H1 (cell line): ENCODE measurements at regions not wholly inside any gene's neighbourhood (a gene's known extent, or its start where the extent isn't known, plus 50 kb on each side); places are given as distances from the start of the nearest gene placed in this dataset.

Source experiments
- CBX8 ChIP-seq: fragments of 300-800, 300-1000 bp; sonication (generic); IDR thresholded peaks from 2 replicates; pipeline ENCODE4 v1.7.1; 2016; ENCODE audit warnings: low read depth, low read length, borderline replicate concordance
- GTF2F1 ChIP-seq: IDR thresholded peaks from 2 replicates; pipeline ENCODE4 v1.6.1; 2012; ENCODE audit warnings: low read depth, low read length, improper control_type of control experiment, borderline replicate concordance
- KDM5A ChIP-seq: fragments of 200-600 bp; IDR thresholded peaks from 2 replicates; pipeline ENCODE4 v1.7.1; 2012; ENCODE audit warnings: mild to moderate bottlenecking, low read length, inconsistent platforms, mixed read lengths
- NRF1 ChIP-seq: IDR thresholded peaks from 2 replicates; pipeline ENCODE4 v1.6.1; 2011; ENCODE audit warnings: mild to moderate bottlenecking, low read depth, low read length, improper control_type of control experiment
- PHF8 ChIP-seq: fragments of 200-600 bp; sonication (generic); conservative IDR thresholded peaks from 2 replicates; pipeline ENCODE4 v1.7.1; 2012; ENCODE audit warnings: low read depth, mild to moderate bottlenecking, inconsistent platforms, low read length, moderate library complexity
- RAD21 ChIP-seq, 2 experiments: IDR thresholded peaks in 1 of 2; conservative IDR thresholded peaks in 1 of 2; 2 replicates each; pipeline ENCODE4 v1.6.1; 2011; ENCODE audit warnings: low read depth in 2 of 2, low read length in 2 of 2, improper control_type of control experiment in 1 of 2, inconsistent platforms in 1 of 2, mild to moderate bottlenecking in 1 of 2, moderate library complexity in 1 of 2
- SIX5 ChIP-seq: IDR thresholded peaks from 2 replicates; pipeline ENCODE4 v1.6.1; 2011; ENCODE audit warnings: mild to moderate bottlenecking, low read depth, low read length
- SP1 ChIP-seq: IDR thresholded peaks from 2 replicates; pipeline ENCODE4 v1.6.1; 2011; ENCODE audit warnings: low read depth, low read length
- TF ChIP-seq, protein P1 (sequence below): fragments of 300-600 bp; sonication (generic); IDR thresholded peaks from 2 replicates; pipeline ENCODE4 v1.7.1; 2012; ENCODE audit warnings: low read length, moderate library complexity, mild to moderate bottlenecking, inconsistent platforms; ENCODE audit not compliant: insufficient replicate concordance
- TF ChIP-seq, protein P2 (sequence below): IDR thresholded peaks from 2 replicates; pipeline ENCODE4 v1.6.1; 2011; ENCODE audit warnings: low read depth, mild to moderate bottlenecking, low read length; ENCODE audit not compliant: insufficient read depth

DNA sequence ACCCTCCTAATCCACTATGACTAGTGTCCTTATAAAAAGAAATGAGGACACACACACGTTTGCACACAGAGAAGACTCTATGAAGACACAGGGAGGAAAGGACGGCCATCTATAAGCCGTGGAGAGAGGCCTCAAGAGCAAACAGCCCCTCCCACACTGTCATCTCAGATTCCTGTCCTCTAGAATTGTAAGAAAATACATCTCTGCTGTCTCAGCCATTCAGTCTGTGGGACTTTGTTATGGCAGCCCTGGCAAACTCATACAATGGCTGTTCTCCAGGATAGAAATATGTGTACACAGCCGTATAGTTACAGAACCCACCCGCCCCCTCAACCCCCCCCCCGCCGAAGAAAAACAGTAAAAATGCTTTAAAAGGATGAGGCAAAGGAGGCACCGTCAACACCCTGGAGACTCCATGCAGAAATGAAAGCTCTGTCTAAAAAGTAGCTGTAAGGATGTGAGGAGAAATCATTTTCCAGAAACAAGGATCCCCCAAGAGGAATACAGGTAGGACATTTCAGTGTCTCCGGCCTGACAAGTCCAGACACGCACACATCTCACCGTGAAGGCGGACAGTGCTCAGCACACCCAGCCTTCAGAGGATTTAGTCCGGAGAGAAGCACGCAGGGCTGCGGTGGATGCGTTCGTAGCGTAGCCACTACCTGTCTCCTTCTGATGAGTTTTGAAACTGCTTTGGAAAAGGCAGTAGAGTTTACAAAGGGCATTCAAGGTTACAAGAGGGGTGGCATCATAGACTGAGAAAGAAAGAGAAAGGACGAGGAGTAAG is 110.8 kb upstream of the ERCC6L2 start (continued):
- TF ChIP-seq, protein P1, sequence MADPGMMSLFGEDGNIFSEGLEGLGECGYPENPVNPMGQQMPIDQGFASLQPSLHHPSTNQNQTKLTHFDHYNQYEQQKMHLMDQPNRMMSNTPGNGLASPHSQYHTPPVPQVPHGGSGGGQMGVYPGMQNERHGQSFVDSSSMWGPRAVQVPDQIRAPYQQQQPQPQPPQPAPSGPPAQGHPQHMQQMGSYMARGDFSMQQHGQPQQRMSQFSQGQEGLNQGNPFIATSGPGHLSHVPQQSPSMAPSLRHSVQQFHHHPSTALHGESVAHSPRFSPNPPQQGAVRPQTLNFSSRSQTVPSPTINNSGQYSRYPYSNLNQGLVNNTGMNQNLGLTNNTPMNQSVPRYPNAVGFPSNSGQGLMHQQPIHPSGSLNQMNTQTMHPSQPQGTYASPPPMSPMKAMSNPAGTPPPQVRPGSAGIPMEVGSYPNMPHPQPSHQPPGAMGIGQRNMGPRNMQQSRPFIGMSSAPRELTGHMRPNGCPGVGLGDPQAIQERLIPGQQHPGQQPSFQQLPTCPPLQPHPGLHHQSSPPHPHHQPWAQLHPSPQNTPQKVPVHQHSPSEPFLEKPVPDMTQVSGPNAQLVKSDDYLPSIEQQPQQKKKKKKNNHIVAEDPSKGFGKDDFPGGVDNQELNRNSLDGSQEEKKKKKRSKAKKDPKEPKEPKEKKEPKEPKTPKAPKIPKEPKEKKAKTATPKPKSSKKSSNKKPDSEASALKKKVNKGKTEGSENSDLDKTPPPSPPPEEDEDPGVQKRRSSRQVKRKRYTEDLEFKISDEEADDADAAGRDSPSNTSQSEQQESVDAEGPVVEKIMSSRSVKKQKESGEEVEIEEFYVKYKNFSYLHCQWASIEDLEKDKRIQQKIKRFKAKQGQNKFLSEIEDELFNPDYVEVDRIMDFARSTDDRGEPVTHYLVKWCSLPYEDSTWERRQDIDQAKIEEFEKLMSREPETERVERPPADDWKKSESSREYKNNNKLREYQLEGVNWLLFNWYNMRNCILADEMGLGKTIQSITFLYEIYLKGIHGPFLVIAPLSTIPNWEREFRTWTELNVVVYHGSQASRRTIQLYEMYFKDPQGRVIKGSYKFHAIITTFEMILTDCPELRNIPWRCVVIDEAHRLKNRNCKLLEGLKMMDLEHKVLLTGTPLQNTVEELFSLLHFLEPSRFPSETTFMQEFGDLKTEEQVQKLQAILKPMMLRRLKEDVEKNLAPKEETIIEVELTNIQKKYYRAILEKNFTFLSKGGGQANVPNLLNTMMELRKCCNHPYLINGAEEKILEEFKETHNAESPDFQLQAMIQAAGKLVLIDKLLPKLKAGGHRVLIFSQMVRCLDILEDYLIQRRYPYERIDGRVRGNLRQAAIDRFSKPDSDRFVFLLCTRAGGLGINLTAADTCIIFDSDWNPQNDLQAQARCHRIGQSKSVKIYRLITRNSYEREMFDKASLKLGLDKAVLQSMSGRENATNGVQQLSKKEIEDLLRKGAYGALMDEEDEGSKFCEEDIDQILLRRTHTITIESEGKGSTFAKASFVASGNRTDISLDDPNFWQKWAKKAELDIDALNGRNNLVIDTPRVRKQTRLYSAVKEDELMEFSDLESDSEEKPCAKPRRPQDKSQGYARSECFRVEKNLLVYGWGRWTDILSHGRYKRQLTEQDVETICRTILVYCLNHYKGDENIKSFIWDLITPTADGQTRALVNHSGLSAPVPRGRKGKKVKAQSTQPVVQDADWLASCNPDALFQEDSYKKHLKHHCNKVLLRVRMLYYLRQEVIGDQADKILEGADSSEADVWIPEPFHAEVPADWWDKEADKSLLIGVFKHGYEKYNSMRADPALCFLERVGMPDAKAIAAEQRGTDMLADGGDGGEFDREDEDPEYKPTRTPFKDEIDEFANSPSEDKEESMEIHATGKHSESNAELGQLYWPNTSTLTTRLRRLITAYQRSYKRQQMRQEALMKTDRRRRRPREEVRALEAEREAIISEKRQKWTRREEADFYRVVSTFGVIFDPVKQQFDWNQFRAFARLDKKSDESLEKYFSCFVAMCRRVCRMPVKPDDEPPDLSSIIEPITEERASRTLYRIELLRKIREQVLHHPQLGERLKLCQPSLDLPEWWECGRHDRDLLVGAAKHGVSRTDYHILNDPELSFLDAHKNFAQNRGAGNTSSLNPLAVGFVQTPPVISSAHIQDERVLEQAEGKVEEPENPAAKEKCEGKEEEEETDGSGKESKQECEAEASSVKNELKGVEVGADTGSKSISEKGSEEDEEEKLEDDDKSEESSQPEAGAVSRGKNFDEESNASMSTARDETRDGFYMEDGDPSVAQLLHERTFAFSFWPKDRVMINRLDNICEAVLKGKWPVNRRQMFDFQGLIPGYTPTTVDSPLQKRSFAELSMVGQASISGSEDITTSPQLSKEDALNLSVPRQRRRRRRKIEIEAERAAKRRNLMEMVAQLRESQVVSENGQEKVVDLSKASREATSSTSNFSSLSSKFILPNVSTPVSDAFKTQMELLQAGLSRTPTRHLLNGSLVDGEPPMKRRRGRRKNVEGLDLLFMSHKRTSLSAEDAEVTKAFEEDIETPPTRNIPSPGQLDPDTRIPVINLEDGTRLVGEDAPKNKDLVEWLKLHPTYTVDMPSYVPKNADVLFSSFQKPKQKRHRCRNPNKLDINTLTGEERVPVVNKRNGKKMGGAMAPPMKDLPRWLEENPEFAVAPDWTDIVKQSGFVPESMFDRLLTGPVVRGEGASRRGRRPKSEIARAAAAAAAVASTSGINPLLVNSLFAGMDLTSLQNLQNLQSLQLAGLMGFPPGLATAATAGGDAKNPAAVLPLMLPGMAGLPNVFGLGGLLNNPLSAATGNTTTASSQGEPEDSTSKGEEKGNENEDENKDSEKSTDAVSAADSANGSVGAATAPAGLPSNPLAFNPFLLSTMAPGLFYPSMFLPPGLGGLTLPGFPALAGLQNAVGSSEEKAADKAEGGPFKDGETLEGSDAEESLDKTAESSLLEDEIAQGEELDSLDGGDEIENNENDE: no peak
- TF ChIP-seq, protein P2, sequence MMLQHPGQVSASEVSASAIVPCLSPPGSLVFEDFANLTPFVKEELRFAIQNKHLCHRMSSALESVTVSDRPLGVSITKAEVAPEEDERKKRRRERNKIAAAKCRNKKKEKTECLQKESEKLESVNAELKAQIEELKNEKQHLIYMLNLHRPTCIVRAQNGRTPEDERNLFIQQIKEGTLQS: no peak
- TF ChIP-seq PHF8 (no peak), SP1 (no peak), SIX5 (no peak), RAD21 (IDR thresholded peaks at IDR 0.05 in 1 of 2, conservative IDR thresholded peaks at IDR 0.05 in 1 of 2; ENCODE audit: low read depth in 2 of 2, low read length in 2 of 2) (no peak), CBX8 (no peak), KDM5A (no peak), GTF2F1 (no peak), NRF1 (no peak)
